GM23338 (cell line): ENCODE measurements at regions not wholly inside any gene's neighbourhood (a gene's known extent, or its start where the extent isn't known, plus 50 kb on each side); places are given as distances from the start of the nearest gene placed in this dataset.

ENCODE experiments used
- ATAC-seq: fragments of 200-7000 bp; cut with Tn5 transposase; 3 replicates; pipeline ENCODE4 v1.9.1; 2020
- DNase-seq: peaks from one replicate; pipeline ENCODE4 v3.0.0-alpha.2; 2015; ENCODE audit warnings: low spot score
- H2AFZ ChIP-seq: fragments of 200-600 bp; sonication (generic); 2 replicates; pipeline ENCODE4 v1.8.0; 2016; ENCODE audit warnings: antibody characterized with exemption, mild to moderate bottlenecking, moderate library complexity
- H3F3A ChIP-seq: fragments of 200-600 bp; sonication (generic); replicated peaks from 2 replicates; pipeline ENCODE4 v1.8.0; 2017; ENCODE audit warnings: antibody characterized with exemption, mixed run types, low read depth
- H3K27ac ChIP-seq: fragments of 200-600 bp; sonication (generic); 2 replicates; pipeline ENCODE4 v1.6.1; 2016; ENCODE audit warnings: low read depth
- H3K27me3 ChIP-seq: fragments of 200-600 bp; sonication (generic); 2 replicates; pipeline ENCODE4 v1.8.0; 2016; ENCODE audit warnings: mild to moderate bottlenecking, mixed run types, moderate library complexity; ENCODE audit not compliant: insufficient read depth
- H3K36me3 ChIP-seq: fragments of 200-600 bp; sonication (generic); 2 replicates; pipeline ENCODE4 v1.8.0; 2016; ENCODE audit warnings: mild to moderate bottlenecking; ENCODE audit not compliant: insufficient read depth
- H3K4me1 ChIP-seq: fragments of 200-600 bp; sonication (generic); 2 replicates; pipeline ENCODE4 v1.8.0; 2016; ENCODE audit warnings: mild to moderate bottlenecking, moderate library complexity; ENCODE audit not compliant: insufficient read depth
- H3K4me2 ChIP-seq: fragments of 200-600 bp; sonication (generic); 2 replicates; pipeline ENCODE4 v1.7.1; 2017; ENCODE audit warnings: mixed run types
- H3K4me3 ChIP-seq: fragments of 200-600 bp; sonication (generic); 2 replicates; pipeline ENCODE4 v1.6.1; 2016; ENCODE audit warnings: mixed run types
- H3K79me2 ChIP-seq: fragments of 200-600 bp; sonication (generic); replicated peaks from 2 replicates; pipeline ENCODE4 v1.8.0; 2017; ENCODE audit warnings: mild to moderate bottlenecking; ENCODE audit not compliant: insufficient read depth
- H3K9me2 ChIP-seq: fragments of 200-600 bp; sonication (generic); 2 replicates; pipeline ENCODE4 v1.8.0; 2017; ENCODE audit not compliant: insufficient read depth
- H4K20me1 ChIP-seq: fragments of 200-600 bp; sonication (generic); replicated peaks from 2 replicates; pipeline ENCODE4 v1.8.0; 2017; ENCODE audit warnings: mild to moderate bottlenecking; ENCODE audit not compliant: insufficient read depth
- H3K27ac Mint-ChIP-seq: 2 replicates; pipeline ENCODE4 v1.8.0; 2020; ENCODE audit warnings: inconsistent platforms, mild to moderate bottlenecking, moderate library complexity, mixed read lengths
- H3K27me3 Mint-ChIP-seq: 3 replicates; pipeline ENCODE4 v1.8.0; 2022; ENCODE audit warnings: low read depth, mild to moderate bottlenecking, moderate library complexity, mixed read lengths, inconsistent platforms; ENCODE audit not compliant: insufficient read depth, poor library complexity
- H3K36me3 Mint-ChIP-seq: 3 replicates; pipeline ENCODE4 v1.8.0; 2021; ENCODE audit warnings: low read depth, mild to moderate bottlenecking, inconsistent platforms, moderate library complexity, mixed read lengths
- H3K4me1 Mint-ChIP-seq: 3 replicates; pipeline ENCODE4 v1.8.0; 2020; ENCODE audit warnings: mild to moderate bottlenecking, inconsistent platforms, mixed read lengths
- H3K4me3 Mint-ChIP-seq: 3 replicates; pipeline ENCODE4 v1.8.0; 2021; ENCODE audit warnings: moderate library complexity, mild to moderate bottlenecking, inconsistent platforms, mixed read lengths
- H3K9me3 Mint-ChIP-seq: 3 replicates; pipeline ENCODE4 v1.8.0; 2020; ENCODE audit warnings: moderate library complexity, mild to moderate bottlenecking, inconsistent platforms, mixed read lengths
- EZH2 ChIP-seq: fragments of 200-600 bp; sonication (generic); IDR thresholded peaks from one replicate; pipeline ENCODE4 v1.8.0; 2017; ENCODE audit warnings: antibody characterized with exemption, mild to moderate bottlenecking, low read depth; ENCODE audit not compliant: unreplicated experiment
- POLR2AphosphoS5 ChIP-seq: IDR thresholded peaks from 2 replicates; pipeline ENCODE4 v1.6.1; 2016; ENCODE audit warnings: antibody characterized with exemption, low read depth
- REST ChIP-seq: IDR thresholded peaks from one replicate; pipeline ENCODE4 v1.6.1; 2018; ENCODE audit warnings: antibody characterized with exemption; ENCODE audit not compliant: unreplicated experiment
- TF ChIP-seq, protein P1 (sequence below): fragments of 250-450 bp; sonication (Bioruptor Pico); IDR thresholded peaks from 2 replicates; pipeline ENCODE4 v1.5.0; 2020; ENCODE audit warnings: mild to moderate bottlenecking, moderate library complexity

- H3K36me3 Mint-ChIP-seq: no peaks in the 10 kb centered on the region
- Histone ChIP-seq H4K20me1 (no peaks in the 10 kb centered on the region), H3K4me1 (peaks cover 77% of the 10 kb centered on the region), H3K79me2 (no peaks in the 10 kb centered on the region), H3K9me2 (no peaks in the 10 kb centered on the region), H2AFZ (no peak overlapping the region), H3K4me2 (no peak overlapping the region), H3K4me3 (no peak overlapping the region), H3F3A (0 out of 2 replicates have a peak, but pooled peaks cover 6% of the 10 kb centered on the region), H3K36me3 (no peaks in the 10 kb centered on the region), H3K27me3 (no peaks in the 10 kb centered on the region), H3K27ac (peak overlapping the region; percentile 34; the same call in 1 of the 2 replicates)
- peaks cover 83% of the 10 kb centered on the region for H3K4me1 Mint-ChIP-seq
- H3K4me3 Mint-ChIP-seq: no peak overlapping the region
- DNase-seq (no peak), ATAC-seq (peak; percentile 50)
- TF ChIP-seq POLR2AphosphoS5: no peak
- TF ChIP-seq REST: no peak
- no peak for TF ChIP-seq EZH2
- TF ChIP-seq, protein P1, sequence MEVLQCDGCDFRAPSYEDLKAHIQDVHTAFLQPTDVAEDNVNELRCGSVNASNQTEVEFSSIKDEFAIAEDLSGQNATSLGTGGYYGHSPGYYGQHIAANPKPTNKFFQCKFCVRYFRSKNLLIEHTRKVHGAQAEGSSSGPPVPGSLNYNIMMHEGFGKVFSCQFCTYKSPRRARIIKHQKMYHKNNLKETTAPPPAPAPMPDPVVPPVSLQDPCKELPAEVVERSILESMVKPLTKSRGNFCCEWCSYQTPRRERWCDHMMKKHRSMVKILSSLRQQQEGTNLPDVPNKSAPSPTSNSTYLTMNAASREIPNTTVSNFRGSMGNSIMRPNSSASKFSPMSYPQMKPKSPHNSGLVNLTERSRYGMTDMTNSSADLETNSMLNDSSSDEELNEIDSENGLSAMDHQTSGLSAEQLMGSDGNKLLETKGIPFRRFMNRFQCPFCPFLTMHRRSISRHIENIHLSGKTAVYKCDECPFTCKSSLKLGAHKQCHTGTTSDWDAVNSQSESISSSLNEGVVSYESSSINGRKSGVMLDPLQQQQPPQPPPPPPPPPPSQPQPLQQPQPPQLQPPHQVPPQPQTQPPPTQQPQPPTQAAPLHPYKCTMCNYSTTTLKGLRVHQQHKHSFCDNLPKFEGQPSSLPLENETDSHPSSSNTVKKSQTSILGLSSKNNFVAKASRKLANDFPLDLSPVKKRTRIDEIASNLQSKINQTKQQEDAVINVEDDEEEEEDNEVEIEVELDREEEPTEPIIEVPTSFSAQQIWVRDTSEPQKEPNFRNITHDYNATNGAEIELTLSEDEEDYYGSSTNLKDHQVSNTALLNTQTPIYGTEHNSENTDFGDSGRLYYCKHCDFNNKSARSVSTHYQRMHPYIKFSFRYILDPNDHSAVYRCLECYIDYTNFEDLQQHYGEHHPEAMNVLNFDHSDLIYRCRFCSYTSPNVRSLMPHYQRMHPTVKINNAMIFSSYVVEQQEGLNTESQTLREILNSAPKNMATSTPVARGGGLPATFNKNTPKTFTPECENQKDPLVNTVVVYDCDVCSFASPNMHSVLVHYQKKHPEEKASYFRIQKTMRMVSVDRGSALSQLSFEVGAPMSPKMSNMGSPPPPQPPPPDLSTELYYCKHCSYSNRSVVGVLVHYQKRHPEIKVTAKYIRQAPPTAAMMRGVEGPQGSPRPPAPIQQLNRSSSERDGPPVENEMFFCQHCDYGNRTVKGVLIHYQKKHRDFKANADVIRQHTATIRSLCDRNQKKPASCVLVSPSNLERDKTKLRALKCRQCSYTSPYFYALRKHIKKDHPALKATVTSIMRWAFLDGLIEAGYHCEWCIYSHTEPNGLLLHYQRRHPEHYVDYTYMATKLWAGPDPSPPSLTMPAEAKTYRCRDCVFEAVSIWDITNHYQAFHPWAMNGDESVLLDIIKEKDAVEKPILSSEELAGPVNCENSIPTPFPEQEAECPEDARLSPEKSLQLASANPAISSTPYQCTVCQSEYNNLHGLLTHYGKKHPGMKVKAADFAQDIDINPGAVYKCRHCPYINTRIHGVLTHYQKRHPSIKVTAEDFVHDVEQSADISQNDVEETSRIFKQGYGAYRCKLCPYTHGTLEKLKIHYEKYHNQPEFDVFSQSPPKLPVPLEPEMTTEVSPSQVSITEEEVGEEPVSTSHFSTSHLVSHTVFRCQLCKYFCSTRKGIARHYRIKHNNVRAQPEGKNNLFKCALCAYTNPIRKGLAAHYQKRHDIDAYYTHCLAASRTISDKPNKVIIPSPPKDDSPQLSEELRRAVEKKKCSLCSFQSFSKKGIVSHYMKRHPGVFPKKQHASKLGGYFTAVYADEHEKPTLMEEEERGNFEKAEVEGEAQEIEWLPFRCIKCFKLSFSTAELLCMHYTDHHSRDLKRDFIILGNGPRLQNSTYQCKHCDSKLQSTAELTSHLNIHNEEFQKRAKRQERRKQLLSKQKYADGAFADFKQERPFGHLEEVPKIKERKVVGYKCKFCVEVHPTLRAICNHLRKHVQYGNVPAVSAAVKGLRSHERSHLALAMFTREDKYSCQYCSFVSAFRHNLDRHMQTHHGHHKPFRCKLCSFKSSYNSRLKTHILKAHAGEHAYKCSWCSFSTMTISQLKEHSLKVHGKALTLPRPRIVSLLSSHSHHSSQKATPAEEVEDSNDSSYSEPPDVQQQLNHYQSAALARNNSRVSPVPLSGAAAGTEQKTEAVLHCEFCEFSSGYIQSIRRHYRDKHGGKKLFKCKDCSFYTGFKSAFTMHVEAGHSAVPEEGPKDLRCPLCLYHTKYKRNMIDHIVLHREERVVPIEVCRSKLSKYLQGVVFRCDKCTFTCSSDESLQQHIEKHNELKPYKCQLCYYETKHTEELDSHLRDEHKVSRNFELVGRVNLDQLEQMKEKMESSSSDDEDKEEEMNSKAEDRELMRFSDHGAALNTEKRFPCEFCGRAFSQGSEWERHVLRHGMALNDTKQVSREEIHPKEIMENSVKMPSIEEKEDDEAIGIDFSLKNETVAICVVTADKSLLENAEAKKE (CRISPR knock-in tag): no peak
- no peaks in the 10 kb centered on the region for H3K9me3 Mint-ChIP-seq
- 0 out of 2 replicates have a peak overlapping the region, but pooled peaks have one; percentile 56 for H3K27ac Mint-ChIP-seq
- peaks cover 4% of the 10 kb centered on the region for H3K27me3 Mint-ChIP-seq
These were observed 112.1 kb downstream of the ZIC5 start for GRCh38 chr13:99859178-99860177.
